GM21390 (cell line): ENCODE measurements at regions not wholly inside any gene's neighbourhood (a gene's known extent, or its start where the extent isn't known, plus 50 kb on each side); places are given as distances from the start of the nearest gene placed in this dataset.
"Not testable (repeated sequence)": the region's sequence is repeated elsewhere in the genome, so short reads cannot be mapped to it uniquely, and the experiment has no call there.

Source experiments
- ATAC-seq: cut with Tn5 transposase; IDR thresholded peaks from one replicate; pipeline ENCODE4 v1.9.1; 2021; ENCODE audit not compliant: unreplicated experiment

GRCh38 chr7:24428676-24429075 is 144.6 kb upstream of the PALS2 start:
- ATAC-seq: no peak

- ATAC-seq: no peak
Measured at GRCh38 chr7:24432677-24433076, 140.6 kb upstream of the PALS2 start.

GRCh38 chr7:24434972-24435371 is 138.3 kb upstream of the PALS2 start:
- ATAC-seq: no peak

GRCh38 chr7:24436131-24436920 is 136.9 kb upstream of the PALS2 start:
- no peak for ATAC-seq

- no peak for ATAC-seq
Measured at GRCh38 chr7:24438232-24438631, 135.0 kb upstream of the PALS2 start.

GRCh38 chr7:24439104-24439503 is 134.1 kb upstream of the PALS2 start:
- not testable (repeated sequence) for ATAC-seq

- ATAC-seq: no peak
Measured at GRCh38 chr7:24440892-24441291, 132.4 kb upstream of the PALS2 start.

- peak; percentile 84 for ATAC-seq
Measured at GRCh38 chr7:24441314-24442027, 131.8 kb upstream of the PALS2 start.

GRCh38 chr7:24442170-24442777 is 131.0 kb upstream of the PALS2 start:
- no peak for ATAC-seq

GRCh38 chr7:24444666-24445440 is 128.4 kb upstream of the PALS2 start:
- no peak for ATAC-seq

- no peak for ATAC-seq
Measured at GRCh38 chr7:24448038-24448437, 125.2 kb upstream of the PALS2 start.

GRCh38 chr7:24449416-24449815 is 123.8 kb upstream of the PALS2 start:
- not testable (repeated sequence) for ATAC-seq

- peak; percentile 93 for ATAC-seq
Measured at GRCh38 chr7:24455813-24456525, 117.3 kb upstream of the PALS2 start.

- ATAC-seq: no peak
Measured at GRCh38 chr7:24456526-24457218, 116.6 kb upstream of the PALS2 start.

- no peak for ATAC-seq
Measured at GRCh38 chr7:24457219-24457558, 116.1 kb upstream of the PALS2 start.

GRCh38 chr7:24462117-24462516 is 111.1 kb upstream of the PALS2 start:
- no peak for ATAC-seq

GRCh38 chr7:24462984-24463383 is 110.3 kb upstream of the PALS2 start:
- ATAC-seq: no peak

- ATAC-seq: no peak
Measured at GRCh38 chr7:24463474-24463873, 109.8 kb upstream of the PALS2 start.

GRCh38 chr7:24464861-24465260 is 108.4 kb upstream of the PALS2 start:
- no peak for ATAC-seq

GRCh38 chr7:24466168-24466768 is 107.0 kb upstream of the PALS2 start:
- no peak for ATAC-seq
